Ishikawa (cell line): ENCODE measurements at regions not wholly inside any gene's neighbourhood (a gene's known extent, or its start where the extent isn't known, plus 50 kb on each side); places are given as distances from the start of the nearest gene placed in this dataset.

Experiments
- CEBPB ChIP-seq: IDR thresholded peaks from 2 replicates; pipeline ENCODE4 v1.6.1; 2012
- CREB1 ChIP-seq: IDR thresholded peaks from 2 replicates; pipeline ENCODE4 v1.6.1; 2012; ENCODE audit warnings: low read depth
- EGR1 ChIP-seq: IDR thresholded peaks from 2 replicates; pipeline ENCODE4 v1.6.1; 2012
- EP300 ChIP-seq: IDR thresholded peaks from 2 replicates; pipeline ENCODE4 v1.6.1; 2012; ENCODE audit warnings: borderline replicate concordance
- FOXM1 ChIP-seq: IDR thresholded peaks from 2 replicates; pipeline ENCODE4 v1.6.1; 2012; ENCODE audit warnings: low read depth, borderline replicate concordance
- NFIC ChIP-seq: IDR thresholded peaks from 2 replicates; pipeline ENCODE4 v1.6.1; 2012
- RAD21 ChIP-seq: IDR thresholded peaks from 2 replicates; pipeline ENCODE4 v1.6.1; 2012; ENCODE audit warnings: low read depth
- TAF1 ChIP-seq: IDR thresholded peaks from 2 replicates; pipeline ENCODE4 v1.6.1; 2012; ENCODE audit warnings: low read depth, mild to moderate bottlenecking
- TCF12 ChIP-seq: IDR thresholded peaks from 2 replicates; pipeline ENCODE4 v1.6.1; 2012; ENCODE audit warnings: low read depth
- TEAD4 ChIP-seq: IDR thresholded peaks from 2 replicates; pipeline ENCODE4 v1.6.1; 2012
- YY1 ChIP-seq: IDR thresholded peaks from 2 replicates; pipeline ENCODE4 v1.6.1; 2012; ENCODE audit warnings: low read depth
- ZBTB7A ChIP-seq: IDR thresholded peaks from 2 replicates; pipeline ENCODE4 v1.6.1; 2012; ENCODE audit warnings: low read depth
- TF ChIP-seq, protein P1 (sequence below): IDR thresholded peaks from 2 replicates; pipeline ENCODE4 v1.6.1; 2012
- TF ChIP-seq, protein P2 (sequence below): IDR thresholded peaks from 2 replicates; pipeline ENCODE4 v1.6.1; 2012
- TF ChIP-seq, protein P3 (sequence below): IDR thresholded peaks from 2 replicates; pipeline ENCODE4 v1.6.1; 2012; ENCODE audit warnings: low read depth, mild to moderate bottlenecking

DNA sequence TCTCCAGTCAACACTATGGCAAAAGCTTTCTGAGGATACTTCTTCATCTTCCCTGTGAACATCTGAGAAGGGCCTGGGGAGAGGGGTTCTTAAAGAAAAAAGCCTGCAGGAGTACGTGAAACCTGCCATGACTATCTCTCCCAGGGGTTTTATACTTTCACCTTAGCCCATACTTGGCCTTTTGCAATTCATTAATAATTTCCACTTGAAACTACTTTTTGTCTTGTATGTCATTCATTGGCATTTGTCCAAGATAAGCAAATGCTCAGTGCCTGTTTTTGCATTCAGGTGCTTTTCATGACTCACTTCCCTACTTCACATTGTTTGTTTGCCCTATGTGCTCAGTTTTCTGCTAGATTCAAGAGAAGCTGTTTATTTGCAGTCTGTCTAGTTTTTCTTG, 580.3 kb upstream of the GJE1 start:
- TF ChIP-seq TEAD4 (peak; percentile 55), NFIC (peak; percentile 97), YY1 (no peak), ZBTB7A (no peak), FOXM1 (peak; percentile 54; the same call in 1 of the 2 replicates), EP300 (peak; percentile 83), TCF12 (peak; percentile 81), CEBPB (peak; percentile 20; the same call in 1 of the 2 replicates)
- TF ChIP-seq, protein P1, sequence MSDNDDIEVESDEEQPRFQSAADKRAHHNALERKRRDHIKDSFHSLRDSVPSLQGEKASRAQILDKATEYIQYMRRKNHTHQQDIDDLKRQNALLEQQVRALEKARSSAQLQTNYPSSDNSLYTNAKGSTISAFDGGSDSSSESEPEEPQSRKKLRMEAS = no peak

DNA sequence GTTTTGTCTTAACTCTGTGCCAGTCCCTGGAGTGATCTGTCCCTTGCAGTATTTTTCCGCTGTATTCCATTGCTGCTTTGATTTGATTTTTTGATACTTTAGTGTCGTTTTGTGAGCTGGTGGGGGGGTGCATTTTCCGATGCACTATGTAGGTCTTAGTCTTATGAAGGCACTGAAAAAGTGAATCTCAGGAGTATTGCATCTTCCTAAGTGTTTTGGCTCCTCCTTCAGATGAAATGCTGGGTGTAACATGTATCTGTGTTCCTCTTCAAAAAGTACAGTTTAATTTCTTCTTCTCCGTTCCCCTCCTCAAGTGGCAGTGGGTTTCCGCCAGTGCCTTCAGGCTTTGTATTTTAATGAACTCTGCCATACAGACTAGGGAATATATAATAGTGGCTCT, 580.7 kb upstream of the GJE1 start:
- TF ChIP-seq, protein P1 = no peak
- TF ChIP-seq CEBPB = no peak
- no peak for TF ChIP-seq NFIC
- TF ChIP-seq EP300 = no peak
- TF ChIP-seq YY1 = no peak

DNA sequence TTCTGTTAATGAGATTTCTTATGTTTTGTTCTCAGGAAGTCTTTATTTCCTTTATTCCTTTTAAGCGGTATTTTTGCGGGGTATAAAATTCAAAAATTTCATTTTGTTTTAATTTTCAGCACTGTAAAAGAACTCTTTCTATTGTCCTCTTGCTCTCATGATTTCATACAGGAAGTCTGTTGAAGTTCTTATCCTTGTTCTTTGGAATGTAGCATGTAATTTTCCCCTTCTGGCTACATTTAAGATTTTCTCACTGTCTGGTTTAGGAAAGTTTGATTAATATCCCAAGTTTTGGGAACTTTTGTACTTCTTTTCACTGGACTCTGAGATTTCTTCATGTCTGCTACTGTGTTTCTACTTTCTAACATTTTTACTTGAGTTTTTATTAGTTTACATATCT, 581.4 kb upstream of the GJE1 start:
- TF ChIP-seq, protein P2, sequence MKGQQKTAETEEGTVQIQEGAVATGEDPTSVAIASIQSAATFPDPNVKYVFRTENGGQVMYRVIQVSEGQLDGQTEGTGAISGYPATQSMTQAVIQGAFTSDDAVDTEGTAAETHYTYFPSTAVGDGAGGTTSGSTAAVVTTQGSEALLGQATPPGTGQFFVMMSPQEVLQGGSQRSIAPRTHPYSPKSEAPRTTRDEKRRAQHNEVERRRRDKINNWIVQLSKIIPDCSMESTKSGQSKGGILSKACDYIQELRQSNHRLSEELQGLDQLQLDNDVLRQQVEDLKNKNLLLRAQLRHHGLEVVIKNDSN = no peak
- no peak for TF ChIP-seq CEBPB
- no peak for TF ChIP-seq TAF1
- no peak for TF ChIP-seq FOXM1
- no peak for TF ChIP-seq EP300
- no peak for TF ChIP-seq RAD21
- TF ChIP-seq, protein P3, sequence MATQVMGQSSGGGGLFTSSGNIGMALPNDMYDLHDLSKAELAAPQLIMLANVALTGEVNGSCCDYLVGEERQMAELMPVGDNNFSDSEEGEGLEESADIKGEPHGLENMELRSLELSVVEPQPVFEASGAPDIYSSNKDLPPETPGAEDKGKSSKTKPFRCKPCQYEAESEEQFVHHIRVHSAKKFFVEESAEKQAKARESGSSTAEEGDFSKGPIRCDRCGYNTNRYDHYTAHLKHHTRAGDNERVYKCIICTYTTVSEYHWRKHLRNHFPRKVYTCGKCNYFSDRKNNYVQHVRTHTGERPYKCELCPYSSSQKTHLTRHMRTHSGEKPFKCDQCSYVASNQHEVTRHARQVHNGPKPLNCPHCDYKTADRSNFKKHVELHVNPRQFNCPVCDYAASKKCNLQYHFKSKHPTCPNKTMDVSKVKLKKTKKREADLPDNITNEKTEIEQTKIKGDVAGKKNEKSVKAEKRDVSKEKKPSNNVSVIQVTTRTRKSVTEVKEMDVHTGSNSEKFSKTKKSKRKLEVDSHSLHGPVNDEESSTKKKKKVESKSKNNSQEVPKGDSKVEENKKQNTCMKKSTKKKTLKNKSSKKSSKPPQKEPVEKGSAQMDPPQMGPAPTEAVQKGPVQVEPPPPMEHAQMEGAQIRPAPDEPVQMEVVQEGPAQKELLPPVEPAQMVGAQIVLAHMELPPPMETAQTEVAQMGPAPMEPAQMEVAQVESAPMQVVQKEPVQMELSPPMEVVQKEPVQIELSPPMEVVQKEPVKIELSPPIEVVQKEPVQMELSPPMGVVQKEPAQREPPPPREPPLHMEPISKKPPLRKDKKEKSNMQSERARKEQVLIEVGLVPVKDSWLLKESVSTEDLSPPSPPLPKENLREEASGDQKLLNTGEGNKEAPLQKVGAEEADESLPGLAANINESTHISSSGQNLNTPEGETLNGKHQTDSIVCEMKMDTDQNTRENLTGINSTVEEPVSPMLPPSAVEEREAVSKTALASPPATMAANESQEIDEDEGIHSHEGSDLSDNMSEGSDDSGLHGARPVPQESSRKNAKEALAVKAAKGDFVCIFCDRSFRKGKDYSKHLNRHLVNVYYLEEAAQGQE = no peak

DNA sequence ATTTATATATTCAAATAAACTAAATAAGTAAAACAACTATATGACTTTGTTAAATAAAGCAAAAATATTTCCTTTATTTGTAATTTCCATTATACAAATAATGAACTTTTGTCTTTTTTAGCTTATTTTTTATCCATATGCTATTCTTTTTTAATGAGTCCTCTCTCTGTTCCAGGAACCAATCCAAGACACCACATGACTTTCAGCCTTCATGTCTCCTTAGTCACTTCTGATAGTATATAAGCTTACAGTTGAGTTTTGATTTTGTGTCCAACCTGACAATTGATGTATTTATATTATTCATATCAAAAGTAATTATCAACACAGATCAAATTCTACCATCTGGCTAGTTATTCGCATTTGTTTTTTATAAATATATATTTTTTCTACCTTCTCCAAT, 582.3 kb upstream of the GJE1 start:
- no peak for TF ChIP-seq EP300
- no peak for TF ChIP-seq ZBTB7A

DNA sequence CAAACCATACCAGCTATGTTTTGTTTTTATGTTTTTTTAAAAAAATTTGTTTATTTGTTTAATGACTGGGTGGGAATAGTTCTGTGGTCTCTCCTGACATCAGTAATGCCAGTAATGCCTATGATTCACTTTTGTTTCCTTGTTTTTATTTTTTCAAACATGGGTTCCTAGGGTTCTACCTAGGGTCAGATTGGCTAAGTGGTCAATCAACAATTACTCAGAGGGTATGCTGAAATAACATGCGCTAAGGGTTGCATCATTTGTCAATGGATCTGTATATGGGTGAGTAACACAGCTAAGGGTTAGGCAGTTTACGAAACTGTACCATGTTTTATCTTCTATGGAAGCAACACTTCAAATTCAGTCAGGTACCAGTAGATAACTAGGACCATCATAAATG, 583.8 kb upstream of the GJE1 start:
- TF ChIP-seq EGR1 = no peak
- TF ChIP-seq CREB1 = no peak
- no peak for TF ChIP-seq TEAD4
- TF ChIP-seq NFIC = no peak
- TF ChIP-seq RAD21 = no peak
- TF ChIP-seq, protein P3 = no peak
- TF ChIP-seq YY1 = no peak
- TF ChIP-seq TCF12 = no peak
- TF ChIP-seq FOXM1 = no peak
- no peak for TF ChIP-seq TAF1
- TF ChIP-seq, protein P2 = no peak
- TF ChIP-seq, protein P1 = no peak
- no peak for TF ChIP-seq ZBTB7A
- TF ChIP-seq CEBPB = no peak
- TF ChIP-seq EP300 = no peak

DNA sequence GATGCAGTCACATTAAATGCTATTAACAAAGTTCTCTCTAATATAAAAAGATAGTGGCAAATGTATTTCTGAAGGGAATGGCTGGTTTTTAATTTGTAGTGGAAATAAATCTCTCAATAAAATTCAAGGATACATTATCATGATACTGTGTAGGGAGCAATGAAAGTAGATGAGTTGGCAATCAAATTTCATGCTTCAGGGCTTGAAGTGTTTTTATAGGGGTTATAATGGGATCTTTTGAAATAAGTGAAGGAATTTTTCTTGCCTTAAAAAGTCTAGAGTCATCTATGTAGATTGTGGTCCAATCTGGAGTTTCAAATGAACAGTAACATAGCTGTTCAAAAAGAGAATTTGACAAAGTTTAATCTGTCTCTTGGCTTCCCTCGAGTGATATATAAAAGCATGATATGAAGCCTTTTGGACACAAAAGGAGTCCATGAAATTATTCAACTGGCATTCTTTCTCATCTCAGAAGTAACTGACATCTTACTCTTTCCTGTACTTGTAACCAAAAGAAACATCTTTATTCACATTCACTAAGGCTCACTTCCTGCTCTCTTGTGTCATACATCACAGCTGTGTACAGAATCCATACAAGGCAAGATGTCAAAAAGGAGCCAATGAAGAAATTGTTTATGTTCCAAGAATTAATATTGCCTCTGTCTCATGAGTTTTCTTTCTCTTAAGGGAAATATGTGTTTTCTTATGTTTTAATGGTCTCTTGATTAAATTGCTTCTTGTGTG, 591.0 kb upstream of the GJE1 start:
- TF ChIP-seq CEBPB (no peak), CREB1 (no peak)
- TF ChIP-seq, protein P3 = no peak
